Body of pancreas (tissue), 4 donors: ENCODE measurements at regions not wholly inside any gene's neighbourhood (a gene's known extent, or its start where the extent isn't known, plus 50 kb on each side); places are given as distances from the start of the nearest gene placed in this dataset.

Source experiments
- ATAC-seq: fragments of 150-250 bp; one replicate; pipeline ENCODE4 v1.9.1; 2016
- DNase-seq, 4 donors: peaks; one replicate each; pipeline ENCODE4 v3.0.0-alpha.2; 2019
- H3K27ac ChIP-seq, 4 donors: fragments of 200-600 bp; sonication (generic); 1 replicate in 3 of 4; 2 replicates in 1 of 4; pipeline versions ENCODE4 v1.5.1 to v1.6.1; 2016 to 2019; ENCODE audit warnings: mild to moderate bottlenecking in 1 of 4, mixed read lengths in 1 of 4, moderate library complexity in 1 of 4
- H3K27me3 ChIP-seq, 2 donors: fragments of 200-600 bp; sonication (generic); one replicate each; pipeline ENCODE4 v1.6.0; 2016; ENCODE audit warnings: mild to moderate bottlenecking in 1 of 2
- H3K36me3 ChIP-seq, 2 donors: fragments of 200-600 bp; sonication (generic); replicated peaks in 1 of 2; 2 replicates each; pipeline ENCODE4 v1.5.1; 2016; ENCODE audit warnings: low read depth in 2 of 2; ENCODE audit not compliant: insufficient read depth in 1 of 2
- H3K4me1 ChIP-seq: fragments of 200-600 bp; sonication (generic); one replicate; pipeline ENCODE4 v1.6.0; 2016
- H3K4me3 ChIP-seq, 2 donors: fragments of 200-600 bp; sonication (generic); 1 replicate in 1 of 2; 2 replicates in 1 of 2; pipeline ENCODE4 v1.5.1; 2016 to 2019
- H3K9me3 ChIP-seq, 3 donors: fragments of 200-600 bp; sonication (generic); 1 replicate in 2 of 3; 2 replicates in 1 of 3; pipeline ENCODE4 v1.5.1; 2016
- CTCF ChIP-seq, 7 experiments: fragments of 450-650 bp in 4 of 7; fragments of 200-600 bp in 3 of 7; sonication (generic) in 3 of 7; IDR thresholded peaks; one replicate each; pipeline ENCODE4 v1.5.1; 2016 to 2019; ENCODE audit warnings: antibody characterized with exemption in 7 of 7
- POLR2A ChIP-seq, 3 donors: fragments of 450-650 bp; IDR thresholded peaks; one replicate each; pipeline ENCODE4 v1.6.1; 2016; ENCODE audit warnings: antibody characterized with exemption in 3 of 3, mild to moderate bottlenecking in 2 of 3
- WGBS, 2 donors: methylation state at CpG; one replicate each; pipeline ENCODE4 v1.1.5; 2017; 5-methylcytosine and 5-hydroxymethylcytosine counted together
- intact Hi-C: fragments of 100-400 bp; cut with DNase I; formaldehyde crosslinking; loops from one replicate; pipeline ENCODE4 v1.15.1; 2023

DNA sequence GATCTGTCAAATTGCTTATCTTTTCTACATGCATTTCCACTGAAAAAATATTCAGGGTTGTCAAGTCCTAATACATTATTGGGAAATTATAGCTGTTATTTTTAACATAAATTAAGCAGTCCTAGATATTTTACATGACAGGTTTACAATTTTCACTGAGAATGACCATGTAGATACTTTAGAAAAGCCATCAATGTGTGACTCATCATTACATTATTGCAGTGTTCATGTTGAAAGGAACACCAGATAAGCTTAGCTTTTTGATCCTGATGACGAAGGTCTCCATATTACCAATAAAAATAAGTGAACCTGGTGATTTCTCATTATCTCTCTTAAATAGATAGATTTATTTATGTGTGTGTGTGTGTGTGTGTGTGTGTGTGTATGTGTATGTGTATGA lies 529.5 kb upstream of the PCDH15 start:
- Histone ChIP-seq H3K27me3 (no peaks in the 10 kb centered on the region), H3K27ac (no peak overlapping the region), H3K4me1 (no peaks in the 10 kb centered on the region), H3K36me3 (no peaks in the 10 kb centered on the region), H3K9me3 (no peaks in the 10 kb centered on the region), H3K4me3 (no peak overlapping the region)
- no peak for DNase-seq
- no peak for ATAC-seq
- TF ChIP-seq POLR2A (IDR thresholded peaks at IDR 0.05) (no peak), CTCF (IDR thresholded peaks at IDR 0.05) (no peak)
- intact Hi-C loops = no loop called here
- WGBS, 2 donors = 36 to 47% methylated on average over 1 of the region's 1 CpG

DNA sequence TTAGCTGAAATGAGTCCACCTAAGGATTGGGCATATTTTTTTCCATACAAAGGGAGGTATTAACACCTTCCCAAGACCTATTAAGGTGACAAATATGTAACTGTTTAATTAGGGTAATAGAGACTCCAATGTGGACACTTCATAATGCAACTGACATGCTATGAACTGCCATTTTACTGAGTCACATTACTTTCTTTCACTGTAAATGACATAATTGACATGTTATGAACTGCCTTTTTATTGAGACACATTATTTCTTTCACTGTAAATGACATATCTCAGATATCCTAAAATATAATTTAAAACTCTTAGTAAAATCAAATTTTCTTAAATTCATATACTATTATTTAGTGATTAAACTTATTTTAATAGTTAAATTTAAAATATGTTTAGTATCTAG lies 528.8 kb upstream of the PCDH15 start:
- no peak for TF ChIP-seq CTCF (IDR thresholded peaks at IDR 0.05)
- no peak for TF ChIP-seq POLR2A (IDR thresholded peaks at IDR 0.05)
- ATAC-seq = no peak
- Histone ChIP-seq H3K36me3 (no peaks in the 10 kb centered on the region), H3K4me3 (no peak overlapping the region), H3K27me3 (no peaks in the 10 kb centered on the region), H3K9me3 (no peaks in the 10 kb centered on the region), H3K4me1 (no peaks in the 10 kb centered on the region), H3K27ac (no peak overlapping the region)
- intact Hi-C loops = no loop called here
- no peak for DNase-seq

DNA sequence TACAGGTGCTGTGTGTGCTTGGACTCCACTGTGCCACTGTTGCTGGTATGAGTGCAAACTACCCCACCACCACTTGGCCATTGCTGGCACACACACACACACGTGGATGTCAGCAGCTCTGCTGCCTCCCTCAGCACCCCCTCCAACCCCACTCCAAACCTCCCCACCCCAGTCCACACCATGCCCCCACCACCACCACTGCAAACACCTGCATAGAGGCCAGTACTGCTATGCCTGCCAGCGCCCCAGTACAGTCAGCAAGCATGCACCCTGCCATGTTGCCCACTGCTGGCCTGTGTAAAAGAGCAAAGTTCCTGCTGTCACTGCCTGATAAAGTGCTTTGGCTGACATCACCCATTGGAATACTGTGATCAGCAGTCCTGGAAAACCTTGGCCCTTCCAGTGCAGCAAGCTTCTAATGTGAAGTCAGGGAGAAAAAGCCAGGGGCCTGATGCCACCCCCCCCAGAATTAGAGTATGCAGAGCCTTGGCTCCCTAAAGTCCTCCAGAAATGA lies 519.2 kb upstream of the PCDH15 start:
- H3K27me3 ChIP-seq = no peaks in the 10 kb centered on the region
- 20 to 43% methylated on average over 1 of the region's 2 CpGs for WGBS, 2 donors
- no peak overlapping the region for H3K27ac ChIP-seq
- no peak for DNase-seq
- no peak overlapping the region for H3K4me3 ChIP-seq
- TF ChIP-seq CTCF (IDR thresholded peaks at IDR 0.05) (no peak), POLR2A (IDR thresholded peaks at IDR 0.05) (no peak)
- intact Hi-C loops = no loop called here
- ATAC-seq = no peak
- no peaks in the 10 kb centered on the region for H3K4me1 ChIP-seq
- no peaks in the 10 kb centered on the region for H3K36me3 ChIP-seq
- no peaks in the 10 kb centered on the region for H3K9me3 ChIP-seq

- 62% methylated on average over 4 of the region's 4 CpGs for WGBS, 2 donors
- intact Hi-C loops = no loop called here
- no peak for ATAC-seq
- Histone ChIP-seq H3K36me3 (no peaks in the 10 kb centered on the region), H3K9me3 (no peaks in the 10 kb centered on the region), H3K4me3 (no peak overlapping the region), H3K27me3 (no peaks in the 10 kb centered on the region), H3K27ac (no peak overlapping the region), H3K4me1 (no peaks in the 10 kb centered on the region)
- TF ChIP-seq POLR2A (IDR thresholded peaks at IDR 0.05) (no peak), CTCF (IDR thresholded peaks at IDR 0.05) (no peak)
- DNase-seq = no peak
These were observed 511.0 kb upstream of the PCDH15 start for GRCh38 chr10:55311848-55312635.

- H3K27me3 ChIP-seq = no peaks in the 10 kb centered on the region
- no peaks in the 10 kb centered on the region for H3K36me3 ChIP-seq
- ATAC-seq (no peak), DNase-seq (no peak)
- intact Hi-C loops = no loop called here
- no peaks in the 10 kb centered on the region for H3K9me3 ChIP-seq
- TF ChIP-seq CTCF (IDR thresholded peaks at IDR 0.05) (no peak), POLR2A (IDR thresholded peaks at IDR 0.05) (no peak)
- no peak overlapping the region for H3K4me3 ChIP-seq
- H3K4me1 ChIP-seq = no peaks in the 10 kb centered on the region
- H3K27ac ChIP-seq = no peak overlapping the region
- WGBS, 2 donors = 37 to 53% methylated on average over 1 of the region's 1 CpG
These were observed 509.1 kb upstream of the PCDH15 start for GRCh38 chr10:55310143-55310542.
